ENCODE measurements at regions not wholly inside any gene's neighbourhood (a gene's known extent, or its start where the extent isn't known, plus 50 kb on each side); places are given as distances from the start of the nearest gene placed in this dataset.
"Not testable (repeated sequence)": the region's sequence is repeated elsewhere in the genome, so short reads cannot be mapped to it uniquely, and the experiment has no call there.

- DNase-seq: no peak
These were observed 364.2 kb upstream of the CNTN3 start for GRCh38 chr3:74978684-74979083.

- not testable (repeated sequence) for DNase-seq
These were observed 370.8 kb upstream of the CNTN3 start for GRCh38 chr3:74985028-74985904.

GRCh38 chr3:74988095-74988494, 373.6 kb upstream of the CNTN3 start:
- no peak for DNase-seq

GRCh38 chr3:74992898-74993297, 378.4 kb upstream of the CNTN3 start:
- DNase-seq: no peak

DNA sequence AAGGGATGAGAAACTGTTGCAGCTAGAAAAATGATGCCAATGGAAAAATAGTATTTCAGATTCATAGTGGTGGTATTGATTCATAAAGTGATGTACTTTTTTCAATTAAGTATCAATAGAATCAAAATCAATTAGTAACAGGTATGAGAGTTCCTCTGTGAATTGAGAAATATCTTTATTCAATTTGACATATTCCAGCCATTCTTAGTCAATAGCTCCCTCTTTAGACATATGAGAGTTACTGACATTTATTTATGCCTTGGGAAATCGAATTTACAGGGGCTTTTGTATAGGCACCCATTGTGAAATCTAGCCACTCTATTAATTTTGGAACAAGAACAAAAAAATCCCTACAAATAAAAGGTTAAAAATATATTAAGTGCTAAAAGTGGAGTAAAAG, 386.9 kb upstream of the CNTN3 start:
- no peak for DNase-seq

GRCh38 chr3:75012791-75013331, 398.4 kb upstream of the CNTN3 start:
- no peak for DNase-seq

DNA sequence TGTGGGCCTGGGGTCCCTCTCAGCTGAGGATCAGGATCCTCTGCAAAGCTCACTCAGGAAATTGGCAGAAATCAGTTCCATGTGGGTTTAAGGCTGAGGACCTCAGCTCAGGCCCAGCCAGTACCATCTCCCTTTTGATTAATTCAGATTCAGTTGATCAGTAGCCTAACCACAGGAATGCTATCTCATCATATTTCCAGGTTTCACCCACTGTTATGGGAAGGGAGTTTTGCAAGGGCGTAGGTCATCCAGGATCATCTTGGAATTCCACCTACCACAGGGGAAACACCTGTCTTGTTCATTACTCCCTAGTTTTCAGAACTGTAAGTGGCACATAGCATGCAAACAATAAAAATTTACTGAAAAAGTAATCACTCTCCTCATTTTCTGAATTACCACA, 399.5 kb upstream of the CNTN3 start:
- no peak for DNase-seq

GRCh38 chr3:75015280-75015679, 400.8 kb upstream of the CNTN3 start:
- DNase-seq: no peak

DNA sequence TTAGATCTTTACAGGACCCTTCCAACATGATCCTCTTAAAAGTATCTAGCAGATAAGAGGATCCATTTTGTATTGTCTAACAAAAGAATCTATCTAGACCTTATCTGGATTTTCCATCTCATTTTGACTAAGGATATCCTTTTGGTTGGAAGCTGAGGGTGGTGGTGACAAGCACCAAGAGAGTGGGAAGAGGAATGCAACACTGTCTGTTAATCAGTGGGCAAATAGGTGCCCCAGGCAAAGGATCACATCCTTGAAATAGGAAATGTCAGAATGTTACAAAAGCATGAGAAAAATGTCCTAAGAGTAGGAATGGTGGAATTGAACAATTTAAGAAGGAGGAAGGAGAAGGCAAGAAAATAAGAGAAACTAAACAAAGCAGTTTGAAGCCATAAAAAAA, 420.7 kb upstream of the CNTN3 start:
- DNase-seq: no peak

- DNase-seq: no peak
These were observed 428.5 kb upstream of the CNTN3 start for GRCh38 chr3:75042941-75043340.

- DNase-seq: no peak
These were observed 434.2 kb upstream of the CNTN3 start for GRCh38 chr3:75048650-75049049.

GRCh38 chr3:75049533-75049932, 435.1 kb upstream of the CNTN3 start:
- no peak for DNase-seq

GRCh38 chr3:75059120-75059519, 444.7 kb upstream of the CNTN3 start:
- no peak for DNase-seq

- no peak for DNase-seq
These were observed 447.3 kb upstream of the CNTN3 start for GRCh38 chr3:75061806-75062205.

- DNase-seq: no peak
These were observed 460.7 kb upstream of the CNTN3 start for GRCh38 chr3:75075158-75075557.

- no peak for DNase-seq
These were observed 462.0 kb upstream of the CNTN3 start for GRCh38 chr3:75076481-75076880.

GRCh38 chr3:75078290-75078689, 463.8 kb upstream of the CNTN3 start:
- no peak for DNase-seq

DNA sequence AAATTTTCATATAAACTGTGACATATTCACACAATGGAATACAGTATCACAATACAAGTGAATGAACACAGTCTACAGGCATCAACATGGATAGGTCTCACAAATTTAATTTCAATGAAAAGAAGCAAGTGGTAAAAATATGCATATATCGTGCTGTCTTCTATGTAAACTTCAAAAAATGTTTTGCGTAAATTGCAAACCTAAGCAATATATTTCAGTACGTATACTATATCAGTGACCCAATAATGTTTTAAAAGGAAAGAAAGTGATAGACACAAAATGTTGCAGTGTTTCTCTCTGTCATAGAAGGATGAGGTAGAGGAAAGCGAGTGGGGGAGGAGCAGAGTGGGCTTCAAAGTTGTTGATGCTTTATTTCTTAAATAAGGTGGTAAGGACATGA, 468.4 kb upstream of the CNTN3 start:
- no peak for DNase-seq

- DNase-seq: no peak
These were observed 475.4 kb upstream of the CNTN3 start for GRCh38 chr3:75089841-75090240.

- no peak for DNase-seq
These were observed 487.1 kb upstream of the CNTN3 start for GRCh38 chr3:75101329-75102147.

DNA sequence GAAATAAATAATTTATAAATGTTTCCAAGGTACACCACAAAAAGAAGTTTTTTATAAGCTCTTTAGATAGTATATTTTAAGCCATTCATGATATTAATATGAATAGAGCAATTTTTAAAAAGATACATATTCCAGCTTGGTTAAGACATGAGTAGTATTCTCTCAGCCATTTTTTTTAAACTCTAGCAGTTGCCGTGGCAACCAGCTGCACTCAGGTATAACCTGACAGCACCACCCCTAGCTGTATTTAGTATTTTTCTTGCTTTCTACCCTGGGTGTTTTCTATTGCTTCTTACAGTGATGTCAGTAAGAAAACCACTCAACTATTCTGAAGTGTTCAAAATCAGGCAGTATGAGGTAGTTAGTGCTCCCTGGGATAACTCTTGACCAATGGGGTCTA, 496.3 kb upstream of the CNTN3 start:
- no peak for DNase-seq

DNA sequence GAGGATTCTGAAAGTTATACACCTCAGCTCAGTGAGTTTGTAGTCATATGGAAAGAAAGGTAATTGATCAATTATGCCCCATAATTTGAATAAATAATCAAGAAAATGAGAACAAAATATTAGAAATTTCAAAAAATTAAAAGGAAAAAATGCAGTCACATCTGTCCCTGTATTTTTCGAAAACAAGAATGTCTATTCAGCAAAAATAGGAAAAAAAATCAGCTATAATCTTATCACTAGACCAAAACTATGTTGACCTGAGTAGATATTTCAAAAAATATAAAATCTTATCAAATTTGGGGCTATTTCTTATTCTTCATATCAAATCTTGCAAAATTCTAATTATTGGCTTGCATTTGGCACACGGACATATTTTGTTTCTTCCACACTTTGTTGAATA, 501.2 kb upstream of the CNTN3 start:
- DNase-seq: no peak

DNA sequence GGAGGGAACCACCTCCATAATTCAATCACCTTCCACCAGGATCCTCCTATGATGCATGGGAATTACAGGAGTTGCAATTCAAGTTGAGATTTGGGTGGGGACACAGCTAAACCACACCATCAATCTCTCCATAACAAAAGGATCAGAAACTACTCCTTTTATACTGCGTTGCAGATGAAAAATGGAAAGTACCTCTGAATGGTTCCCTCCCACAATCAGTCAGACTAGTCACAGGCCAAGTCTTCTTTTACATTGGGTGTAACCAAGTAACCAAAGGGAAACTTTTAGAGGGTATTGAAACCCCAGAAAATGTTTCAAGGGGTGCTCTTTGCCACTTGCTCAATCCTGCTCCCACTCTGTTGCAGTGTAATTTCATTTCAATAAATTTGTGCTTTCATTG, 504.3 kb upstream of the CNTN3 start:
- no peak for DNase-seq

- DNase-seq: no peak
These were observed 512.1 kb upstream of the CNTN3 start for GRCh38 chr3:75126556-75126955.
